ENCODE measurements at regions not wholly inside any gene's neighbourhood (a gene's known extent, or its start where the extent isn't known, plus 50 kb on each side); places are given as distances from the start of the nearest gene placed in this dataset.
A peak's percentile ranks its signal among the peaks of the same experiment; 100 is the strongest.

DNA sequence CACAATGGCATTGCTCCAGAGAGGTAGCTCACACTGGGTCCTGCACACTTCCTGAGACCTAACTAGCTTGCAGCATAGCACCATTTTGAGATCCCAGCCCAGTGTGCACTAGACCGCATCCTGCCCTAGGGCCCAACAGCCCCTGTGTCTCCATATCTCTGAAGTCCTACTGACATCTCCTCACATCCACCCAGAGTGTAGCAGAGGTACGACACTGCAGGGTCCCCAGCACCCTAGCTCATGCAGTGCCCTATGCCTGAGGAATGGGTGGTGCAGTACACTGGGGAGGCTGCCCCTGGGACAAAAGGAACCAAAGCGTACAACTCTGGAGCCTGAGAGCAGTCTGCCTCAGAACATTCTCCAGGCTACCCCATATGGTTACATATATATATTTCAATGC, 111.4 kb upstream of the DEPDC1 start:
- Histone ChIP-seq H3K4me1 (ENCODE audit: control insufficient read depth, insufficient read depth, low read length, poor library complexity, severe bottlenecking) (no peaks in the 10 kb centered on the region), H3K27ac (ENCODE audit: low read depth, low read length, severe bottlenecking) (no peak overlapping the region), H3K9me3 (ENCODE audit: control insufficient read depth, low read length) (no peaks in the 10 kb centered on the region), H3K36me3 (ENCODE audit: control insufficient read depth, insufficient read depth, low read length) (no peaks in the 10 kb centered on the region), H3K4me3 (ENCODE audit: extremely low read depth, insufficient read depth, low read length, poor library complexity, severe bottlenecking) (no peak overlapping the region)
- WGBS, 2 experiments (ENCODE audit: insufficient coverage in 2 of 2), result 100% methylated on average over 1 of the region's 3 CpGs

DNA sequence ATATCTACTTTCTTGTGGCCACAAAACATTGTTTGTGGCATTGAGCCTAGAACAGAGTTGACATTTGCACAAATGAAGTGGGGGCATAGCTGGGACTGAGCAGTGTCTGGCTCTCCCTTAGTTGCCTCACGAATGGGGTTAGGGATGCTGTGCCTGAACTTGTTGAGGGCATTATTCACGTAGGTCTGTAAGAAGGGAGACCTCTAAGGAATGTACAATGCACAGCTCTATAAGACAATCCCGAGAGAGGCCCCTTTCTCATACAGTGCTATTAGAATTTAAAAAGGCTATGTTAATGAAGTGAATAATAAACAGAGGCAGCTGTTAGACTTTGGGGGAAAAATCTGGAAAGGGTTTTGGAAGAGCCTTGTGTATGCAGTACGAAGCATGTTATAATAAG, 118.4 kb upstream of the DEPDC1 start:
- Histone ChIP-seq H3K27ac (ENCODE audit: low read depth, low read length, severe bottlenecking) (no peak overlapping the region), H3K4me3 (ENCODE audit: extremely low read depth, insufficient read depth, low read length, poor library complexity, severe bottlenecking) (no peak overlapping the region), H3K9me3 (ENCODE audit: control insufficient read depth, low read length) (peaks cover 5% of the 10 kb centered on the region), H3K36me3 (ENCODE audit: control insufficient read depth, insufficient read depth, low read length) (no peaks in the 10 kb centered on the region), H3K4me1 (ENCODE audit: control insufficient read depth, insufficient read depth, low read length, poor library complexity, severe bottlenecking) (no peaks in the 10 kb centered on the region)
- 65 to 89% methylated on average over 2 to 4 of the region's 4 CpGs for WGBS, 2 experiments (ENCODE audit: insufficient coverage in 2 of 2)

DNA sequence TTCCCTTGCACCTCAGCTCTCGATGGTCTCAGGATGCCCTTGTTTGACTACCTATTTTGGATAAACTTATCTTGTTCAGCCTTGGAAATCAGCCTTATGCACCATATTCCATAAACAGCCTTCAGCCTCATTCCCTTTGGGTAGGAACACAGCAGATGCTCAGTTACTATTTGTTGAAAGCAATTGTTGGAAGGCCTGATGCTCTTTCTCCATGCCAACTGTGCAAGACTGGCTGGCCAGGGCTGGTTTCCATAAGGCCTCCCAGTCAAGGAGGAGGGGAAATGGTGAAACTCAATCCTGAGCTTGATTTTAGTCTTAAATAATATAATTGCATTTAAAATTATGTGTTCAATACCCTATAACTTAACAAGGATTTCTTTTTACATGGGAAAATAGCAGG, 121.1 kb upstream of the DEPDC1 start:
- Histone ChIP-seq H3K36me3 (ENCODE audit: control insufficient read depth, insufficient read depth, low read length) (no peaks in the 10 kb centered on the region), H3K4me1 (ENCODE audit: control insufficient read depth, insufficient read depth, low read length, poor library complexity, severe bottlenecking) (no peaks in the 10 kb centered on the region), H3K9me3 (ENCODE audit: control insufficient read depth, low read length) (peaks cover 19% of the 10 kb centered on the region), H3K27ac (ENCODE audit: low read depth, low read length, severe bottlenecking) (no peak overlapping the region), H3K4me3 (ENCODE audit: extremely low read depth, insufficient read depth, low read length, poor library complexity, severe bottlenecking) (no peak overlapping the region)
- 90 to 100% methylated on average over 1 of the region's 1 CpG for WGBS, 2 experiments (ENCODE audit: insufficient coverage in 2 of 2)

DNA sequence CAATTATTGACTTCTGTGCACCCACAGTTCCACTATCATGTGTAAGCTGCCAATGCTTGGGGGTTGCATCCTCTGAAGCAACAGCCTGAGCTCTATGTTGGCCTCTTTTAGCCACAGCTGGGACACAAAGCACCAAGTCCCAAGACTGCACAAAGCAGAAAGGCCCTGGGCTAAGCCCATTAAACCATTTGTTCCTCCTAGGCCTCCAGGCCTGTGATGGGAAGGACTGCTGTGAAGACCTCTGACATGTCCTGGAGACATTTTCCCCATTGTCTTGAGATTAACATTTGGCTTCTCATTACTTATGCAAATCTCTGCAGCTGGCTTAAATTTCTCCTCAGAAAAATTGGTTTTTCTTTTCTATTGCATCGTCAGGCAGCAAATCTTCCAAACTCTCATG, 123.7 kb upstream of the DEPDC1 start:
- WGBS, 2 experiments (ENCODE audit: insufficient coverage in 2 of 2), result 88 to 100% methylated on average over 1 of the region's 1 CpG
- H3K4me1 ChIP-seq (ENCODE audit: control insufficient read depth, insufficient read depth, low read length, poor library complexity, severe bottlenecking), result no peaks in the 10 kb centered on the region
- H3K9me3 ChIP-seq (ENCODE audit: control insufficient read depth, low read length), result peaks cover 19% of the 10 kb centered on the region

DNA sequence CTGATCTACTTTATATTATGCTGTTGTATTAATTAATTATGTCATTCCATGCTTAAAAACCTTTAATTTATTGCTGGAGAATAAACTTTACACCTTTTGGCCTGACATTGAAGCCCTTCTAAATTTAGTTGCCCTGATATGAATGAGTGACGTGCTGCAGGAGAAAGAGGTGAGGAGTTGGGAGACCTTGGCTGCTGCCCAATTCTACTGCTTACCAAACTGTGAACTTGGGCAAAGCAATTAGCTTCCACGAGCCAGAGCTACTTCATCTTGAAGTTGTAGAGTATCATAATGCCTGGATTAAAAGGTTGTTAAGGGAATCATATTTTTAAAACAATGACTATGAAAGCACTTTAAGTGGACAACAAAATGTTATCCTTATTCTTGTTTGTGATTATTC, 126.8 kb upstream of the DEPDC1 start:
- Histone ChIP-seq H3K9me3 (ENCODE audit: control insufficient read depth, low read length) (peaks cover 19% of the 10 kb centered on the region), H3K27ac (ENCODE audit: low read depth, low read length, severe bottlenecking) (no peak overlapping the region), H3K4me3 (ENCODE audit: extremely low read depth, insufficient read depth, low read length, poor library complexity, severe bottlenecking) (no peak overlapping the region), H3K36me3 (ENCODE audit: control insufficient read depth, insufficient read depth, low read length) (no peaks in the 10 kb centered on the region), H3K4me1 (ENCODE audit: control insufficient read depth, insufficient read depth, low read length, poor library complexity, severe bottlenecking) (no peaks in the 10 kb centered on the region)
- 100% methylated on average over 1 of the region's 2 CpGs for WGBS, 2 experiments (ENCODE audit: insufficient coverage in 2 of 2)

More for the DNA sequence above, 123.7 kb upstream of the DEPDC1 start:
- Histone ChIP-seq H3K27ac (ENCODE audit: low read depth, low read length, severe bottlenecking) (no peak overlapping the region), H3K4me3 (ENCODE audit: extremely low read depth, insufficient read depth, low read length, poor library complexity, severe bottlenecking) (no peak overlapping the region), H3K36me3 (ENCODE audit: control insufficient read depth, insufficient read depth, low read length) (no peaks in the 10 kb centered on the region)

DNA sequence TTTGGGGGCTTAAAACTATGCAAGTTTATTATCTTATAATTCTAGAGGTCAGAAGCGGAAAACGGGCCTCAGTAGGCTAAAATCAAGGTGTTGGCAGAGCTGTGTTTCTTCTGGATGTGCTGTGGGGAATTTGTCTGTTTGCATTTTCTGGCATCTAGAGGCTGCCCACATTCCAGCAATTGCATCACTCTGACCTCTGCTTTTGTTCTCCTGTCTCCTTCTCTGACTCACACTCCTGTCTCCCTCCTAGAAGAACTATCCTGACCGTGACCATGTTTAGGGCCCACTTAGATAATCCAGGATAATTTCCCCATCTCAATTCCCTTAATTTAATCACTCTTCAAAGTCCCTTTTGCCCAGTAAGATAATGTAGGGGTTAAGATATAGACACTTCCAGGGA, 127.4 kb upstream of the DEPDC1 start:
- Histone ChIP-seq H3K27ac (ENCODE audit: low read depth, low read length, severe bottlenecking) (no peak overlapping the region), H3K4me3 (ENCODE audit: extremely low read depth, insufficient read depth, low read length, poor library complexity, severe bottlenecking) (no peak overlapping the region), H3K36me3 (ENCODE audit: control insufficient read depth, insufficient read depth, low read length) (no peaks in the 10 kb centered on the region), H3K4me1 (ENCODE audit: control insufficient read depth, insufficient read depth, low read length, poor library complexity, severe bottlenecking) (no peaks in the 10 kb centered on the region), H3K9me3 (ENCODE audit: control insufficient read depth, low read length) (peaks cover 19% of the 10 kb centered on the region)
- WGBS, 2 experiments (ENCODE audit: insufficient coverage in 2 of 2), result 100% methylated on average over 1 of the region's 3 CpGs; no CpG with 5 or more reads in 1 of the 2 experiments

DNA sequence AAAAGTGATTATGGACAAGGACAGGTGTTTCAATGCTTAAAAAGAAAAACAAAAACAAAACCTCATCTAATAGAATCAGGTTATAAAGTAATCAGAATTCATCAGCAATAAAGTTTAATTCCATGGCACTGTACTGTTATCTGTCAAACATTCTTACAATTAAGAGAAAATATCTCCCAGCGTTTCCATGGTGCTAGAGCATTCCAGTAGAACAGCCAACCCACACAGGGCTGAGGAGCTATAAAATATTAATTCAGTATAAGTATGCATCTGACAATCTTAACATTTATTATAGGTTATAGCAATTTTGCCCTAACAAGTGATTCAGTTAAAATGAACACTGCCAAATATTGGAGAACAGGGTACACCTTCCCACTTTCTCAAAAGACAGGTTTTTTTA, 128.7 kb upstream of the DEPDC1 start:
- H3K9me3 ChIP-seq (ENCODE audit: control insufficient read depth, low read length), result peaks cover 11% of the 10 kb centered on the region
- H3K4me3 ChIP-seq (ENCODE audit: extremely low read depth, insufficient read depth, low read length, poor library complexity, severe bottlenecking), result no peak overlapping the region
- WGBS, 2 experiments (ENCODE audit: insufficient coverage in 2 of 2), result no CpG with 5 or more reads among the region's 1 CpG
- H3K27ac ChIP-seq (ENCODE audit: low read depth, low read length, severe bottlenecking), result no peak overlapping the region
- no peaks in the 10 kb centered on the region for H3K4me1 ChIP-seq (ENCODE audit: control insufficient read depth, insufficient read depth, low read length, poor library complexity, severe bottlenecking)
- no peaks in the 10 kb centered on the region for H3K36me3 ChIP-seq (ENCODE audit: control insufficient read depth, insufficient read depth, low read length)

DNA sequence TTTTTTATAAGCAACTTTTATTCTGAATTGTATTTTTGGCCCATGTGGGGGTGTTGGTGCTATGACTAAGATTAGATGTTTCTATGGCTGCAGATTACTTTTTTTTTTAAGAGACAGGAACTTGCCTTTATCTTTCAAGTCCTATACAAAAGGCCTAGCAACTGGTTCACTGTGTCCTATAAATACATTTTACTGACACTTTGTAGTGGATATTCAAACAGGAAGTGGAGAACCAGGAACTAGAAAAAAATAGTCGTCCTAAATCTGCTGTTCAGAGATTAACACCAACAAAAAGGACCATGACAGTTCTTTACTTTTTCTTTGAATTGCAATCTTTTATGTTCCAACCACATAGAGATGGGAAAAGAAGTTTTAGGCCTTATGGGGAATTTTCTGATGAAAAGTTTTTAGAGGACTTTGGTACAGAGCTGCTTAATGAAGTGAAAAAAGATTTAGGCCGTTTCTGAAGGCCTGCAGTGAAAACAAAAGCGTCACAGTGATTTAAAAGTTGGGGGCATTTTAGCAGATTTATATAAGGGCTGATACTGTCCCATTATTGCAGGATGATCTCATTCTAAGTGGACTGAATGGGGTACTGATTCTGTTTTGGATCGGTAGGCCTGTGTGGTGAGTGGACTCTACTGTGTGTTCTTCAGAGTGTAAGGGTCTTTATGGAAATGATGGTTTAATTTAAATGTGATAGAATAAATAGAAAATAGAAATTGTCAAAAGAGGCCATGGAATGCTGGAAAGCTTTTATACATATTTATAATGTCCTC, 136.4 kb upstream of the DEPDC1 start:
- Histone ChIP-seq H3K4me3 (ENCODE audit: extremely low read depth, insufficient read depth, low read length, poor library complexity, severe bottlenecking) (no peak overlapping the region), H3K36me3 (ENCODE audit: control insufficient read depth, insufficient read depth, low read length) (no peaks in the 10 kb centered on the region), H3K9me3 (ENCODE audit: control insufficient read depth, low read length) (no peaks in the 10 kb centered on the region), H3K4me1 (ENCODE audit: control insufficient read depth, insufficient read depth, low read length, poor library complexity, severe bottlenecking) (no peaks in the 10 kb centered on the region), H3K27ac (ENCODE audit: low read depth, low read length, severe bottlenecking) (peak overlapping the region; percentile 30)
- 78 to 91% methylated on average over 3 of the region's 4 CpGs for WGBS, 2 experiments (ENCODE audit: insufficient coverage in 2 of 2)

DNA sequence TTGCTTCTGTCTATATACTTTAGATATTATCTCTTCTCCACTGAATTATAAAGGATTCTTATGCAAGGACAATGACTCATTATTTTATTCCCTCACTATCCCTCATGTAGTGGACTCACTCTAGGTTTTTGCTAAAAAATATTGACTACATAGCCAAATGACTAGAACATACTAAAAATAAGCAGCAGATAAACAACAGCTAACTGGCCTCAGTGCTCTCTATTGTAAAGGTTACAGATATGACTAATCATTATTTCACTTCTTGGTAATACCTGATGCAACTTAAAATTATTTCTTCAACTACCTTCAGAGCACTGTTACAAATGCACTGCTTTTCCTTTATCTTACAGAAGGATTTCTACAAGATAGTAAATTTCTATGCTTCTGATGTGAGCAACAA, 147.6 kb upstream of the DEPDC1 start:
- Histone ChIP-seq H3K4me1 (ENCODE audit: control insufficient read depth, insufficient read depth, low read length, poor library complexity, severe bottlenecking) (no peaks in the 10 kb centered on the region), H3K36me3 (ENCODE audit: control insufficient read depth, insufficient read depth, low read length) (no peaks in the 10 kb centered on the region), H3K9me3 (ENCODE audit: control insufficient read depth, low read length) (no peaks in the 10 kb centered on the region), H3K27ac (ENCODE audit: low read depth, low read length, severe bottlenecking) (no peak overlapping the region), H3K4me3 (ENCODE audit: extremely low read depth, insufficient read depth, low read length, poor library complexity, severe bottlenecking) (no peak overlapping the region)

DNA sequence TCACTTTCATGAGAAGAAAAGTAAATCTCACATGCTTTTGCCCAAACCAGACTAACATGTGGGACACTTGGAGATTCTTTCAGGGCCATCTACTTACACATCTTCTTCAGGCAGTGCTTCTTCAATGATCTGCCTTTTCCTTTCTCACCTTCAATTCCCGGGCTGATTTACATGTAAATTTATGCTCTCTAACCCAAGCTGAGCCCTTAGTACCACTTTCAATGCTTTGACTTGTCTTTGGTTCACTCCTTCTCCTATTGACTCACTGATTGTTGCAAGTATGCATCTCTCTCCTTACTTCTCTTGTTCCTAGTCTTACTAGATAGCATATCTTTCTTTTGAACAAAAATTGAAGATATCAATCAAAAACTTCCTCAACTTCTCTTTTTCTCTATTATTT, 154.2 kb upstream of the DEPDC1 start:
- H3K4me1 ChIP-seq (ENCODE audit: control insufficient read depth, insufficient read depth, low read length, poor library complexity, severe bottlenecking), result no peaks in the 10 kb centered on the region
- no peak overlapping the region for H3K4me3 ChIP-seq (ENCODE audit: extremely low read depth, insufficient read depth, low read length, poor library complexity, severe bottlenecking)
- H3K36me3 ChIP-seq (ENCODE audit: control insufficient read depth, insufficient read depth, low read length), result no peaks in the 10 kb centered on the region
- 33 to 38% methylated on average over 1 of the region's 1 CpG for WGBS, 2 experiments (ENCODE audit: insufficient coverage in 2 of 2)
- no peak overlapping the region for H3K27ac ChIP-seq (ENCODE audit: low read depth, low read length, severe bottlenecking)
- no peaks in the 10 kb centered on the region for H3K9me3 ChIP-seq (ENCODE audit: control insufficient read depth, low read length)

DNA sequence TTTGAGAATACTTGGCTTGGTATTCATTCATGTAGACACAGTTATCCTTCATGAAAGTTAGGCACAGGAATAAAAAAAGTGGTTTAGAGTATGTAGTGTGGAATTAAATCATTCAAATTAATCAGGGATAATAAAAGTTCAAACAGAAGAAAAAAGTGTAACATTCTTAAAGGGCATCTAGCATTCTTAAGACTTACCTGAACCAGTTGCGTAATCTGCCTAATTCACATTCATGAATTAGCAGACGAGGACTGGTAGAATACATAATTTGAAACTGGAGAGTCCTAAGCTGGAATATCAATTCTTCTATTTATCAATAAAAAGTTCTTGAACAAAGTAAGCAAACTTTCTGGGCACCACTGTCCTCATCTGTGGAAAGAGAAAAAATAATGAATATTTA, 157.0 kb upstream of the DEPDC1 start:
- H3K27ac ChIP-seq (ENCODE audit: low read depth, low read length, severe bottlenecking), result no peak overlapping the region
- H3K4me3 ChIP-seq (ENCODE audit: extremely low read depth, insufficient read depth, low read length, poor library complexity, severe bottlenecking), result no peak overlapping the region
- no peaks in the 10 kb centered on the region for H3K9me3 ChIP-seq (ENCODE audit: control insufficient read depth, low read length)
- no peaks in the 10 kb centered on the region for H3K4me1 ChIP-seq (ENCODE audit: control insufficient read depth, insufficient read depth, low read length, poor library complexity, severe bottlenecking)
- no peaks in the 10 kb centered on the region for H3K36me3 ChIP-seq (ENCODE audit: control insufficient read depth, insufficient read depth, low read length)
- 100% methylated on average over 1 of the region's 2 CpGs; no CpG with 5 or more reads in 1 of the 2 experiments for WGBS, 2 experiments (ENCODE audit: insufficient coverage in 2 of 2)
